ENCODE measurements at regions not wholly inside any gene's neighbourhood (a gene's known extent, or its start where the extent isn't known, plus 50 kb on each side); places are given as distances from the start of the nearest gene placed in this dataset.
"Not testable (repeated sequence)": the region's sequence is repeated elsewhere in the genome, so short reads cannot be mapped to it uniquely, and the experiment has no call there.

DNA sequence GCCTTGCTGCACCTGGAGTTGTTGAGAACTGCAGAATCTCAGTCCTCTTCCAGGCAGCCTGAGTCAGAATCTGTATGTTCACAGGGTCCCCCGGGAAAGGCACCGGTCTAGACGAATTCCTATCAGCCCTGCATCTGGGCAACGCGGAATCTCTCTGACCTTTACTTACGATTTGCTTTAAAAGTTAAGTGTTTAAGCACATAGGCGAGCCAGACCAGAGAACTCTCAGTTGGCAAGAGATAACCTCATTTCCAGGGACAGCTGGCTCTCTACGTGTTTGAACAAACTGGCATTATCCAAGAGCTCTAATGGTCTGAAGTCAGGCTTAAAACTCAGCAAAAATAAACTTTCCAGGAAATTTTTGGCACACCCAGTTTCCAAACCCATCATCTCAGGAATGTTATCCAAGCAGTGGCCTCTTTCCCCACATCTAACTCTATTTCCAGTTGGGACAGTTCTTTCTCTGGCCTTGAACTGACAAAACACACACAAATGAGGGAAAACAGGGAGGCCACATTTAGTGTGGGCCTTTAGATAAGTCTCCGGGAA is 53.4 kb downstream of the HES1 start:
- Mint-ChIP-seq H3K9me3 (peaks cover 0 to 2% of the 10 kb centered on the region in 2 donors), H3K36me3 (ENCODE audit: insufficient read depth in 2 of 2) (no peaks in the 10 kb centered on the region), H3K4me3 (no peak overlapping the region), H3K4me1 (ENCODE audit: low read depth) (peaks cover 13% of the 10 kb centered on the region), H3K27ac (no peak overlapping the region), H3K27me3 (ENCODE audit: low read depth) (no peaks in the 10 kb centered on the region)
- no peak for ATAC-seq (replicated peaks in 1 of 2)
- no peak for DNase-seq

GRCh38 chr3:194191850-194192249 is 55.9 kb downstream of the HES1 start:
- H3K27me3 Mint-ChIP-seq (ENCODE audit: low read depth); H3K4me3 Mint-ChIP-seq; H3K36me3 Mint-ChIP-seq (ENCODE audit: insufficient read depth in 2 of 2); H3K9me3 Mint-ChIP-seq; DNase-seq; H3K27ac Mint-ChIP-seq; ATAC-seq (replicated peaks in 1 of 2): not testable (repeated sequence)
- H3K4me1 Mint-ChIP-seq (ENCODE audit: low read depth): peaks cover 22% of the 10 kb centered on the region

DNA sequence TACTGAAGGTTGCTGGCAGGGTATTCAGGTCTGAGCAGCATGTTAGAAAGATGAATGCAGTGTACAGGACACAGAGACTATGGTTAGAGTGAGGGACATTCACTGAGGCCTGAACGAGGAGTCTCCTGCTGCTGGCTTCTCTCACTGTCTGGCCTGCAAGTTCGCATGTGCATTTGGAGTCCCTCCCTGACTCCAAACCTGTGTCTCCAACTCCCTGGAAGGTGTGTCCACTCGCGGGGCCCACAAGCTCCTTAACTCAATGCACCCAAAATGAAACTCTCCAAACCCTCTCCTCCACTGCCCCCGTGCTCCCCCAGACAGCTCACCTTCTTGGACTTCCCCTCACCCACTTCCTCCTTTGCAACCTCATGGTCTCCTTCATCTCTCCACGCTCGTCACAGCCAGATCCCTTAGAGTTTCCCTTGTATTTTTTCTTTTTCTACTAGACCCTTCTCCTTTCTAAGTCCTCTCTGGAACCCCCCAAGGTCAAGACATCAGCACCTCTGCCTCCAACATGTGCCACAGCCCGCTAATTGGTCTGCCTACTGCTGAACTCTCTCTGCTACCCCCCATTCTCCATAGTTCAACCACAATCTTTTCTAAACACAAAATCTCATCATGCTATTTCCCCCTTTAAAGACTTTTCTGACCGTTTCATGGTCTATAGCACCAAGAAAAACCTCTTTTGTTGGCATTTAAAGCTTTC is 58.3 kb downstream of the HES1 start:
- Mint-ChIP-seq H3K4me3 (peak overlapping the region; percentile 7 to 38), H3K4me1 (ENCODE audit: low read depth) (peaks cover 22% of the 10 kb centered on the region), H3K9me3 (peaks cover 0 to 2% of the 10 kb centered on the region in 2 donors), H3K36me3 (ENCODE audit: insufficient read depth in 2 of 2) (no peaks in the 10 kb centered on the region), H3K27ac (no peak overlapping the region), H3K27me3 (ENCODE audit: low read depth) (peaks cover 8% of the 10 kb centered on the region)
- peak; percentile 68 to 77 for ATAC-seq (replicated peaks in 1 of 2)
- peak; percentile 12 to 23 for DNase-seq

DNA sequence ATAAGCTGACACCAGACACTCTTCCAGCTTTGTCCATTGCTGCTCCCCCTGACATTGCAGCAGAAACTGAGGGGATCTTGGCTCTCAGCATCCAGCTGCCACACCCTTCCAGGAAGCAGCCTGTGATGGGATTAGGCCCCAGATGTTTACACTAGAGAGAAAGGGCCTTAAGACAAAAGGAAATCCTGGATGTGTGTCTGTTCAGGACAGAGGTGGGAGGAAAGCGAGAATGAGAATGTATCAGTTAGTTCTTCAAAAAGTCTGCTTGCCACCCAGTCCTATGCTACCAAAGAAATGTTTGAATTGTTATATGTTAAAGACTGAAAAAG is 58.8 kb downstream of the HES1 start:
- H3K9me3 Mint-ChIP-seq: peaks cover 0 to 2% of the 10 kb centered on the region in 2 donors
- no peak overlapping the region for H3K27ac Mint-ChIP-seq
- no peaks in the 10 kb centered on the region for H3K36me3 Mint-ChIP-seq (ENCODE audit: insufficient read depth in 2 of 2)
- DNase-seq: no peak
- H3K4me3 Mint-ChIP-seq: no peak overlapping the region
- ATAC-seq (replicated peaks in 1 of 2): no peak
- peaks cover 22% of the 10 kb centered on the region for H3K4me1 Mint-ChIP-seq (ENCODE audit: low read depth)
- peaks cover 10% of the 10 kb centered on the region for H3K27me3 Mint-ChIP-seq (ENCODE audit: low read depth)

DNA sequence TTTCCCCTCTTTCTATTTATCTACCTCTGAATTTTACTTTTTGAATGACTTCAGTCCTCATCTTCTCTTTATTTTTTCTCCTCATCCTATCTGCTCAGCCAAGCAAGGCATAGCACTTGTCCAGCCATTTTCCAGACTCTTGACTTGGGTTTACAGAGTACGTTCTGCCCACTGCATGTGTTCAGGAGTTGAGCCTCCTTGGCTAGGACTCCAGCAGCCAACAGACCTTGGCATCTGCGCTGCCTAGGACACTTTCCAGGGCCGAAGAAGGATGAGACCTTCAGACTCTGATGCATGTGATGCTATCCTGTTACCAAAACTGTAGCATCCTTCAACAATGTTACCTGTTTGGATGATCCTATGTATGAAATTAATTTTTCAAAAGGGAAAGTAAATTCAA is 59.7 kb downstream of the HES1 start:
- Mint-ChIP-seq H3K36me3 (ENCODE audit: insufficient read depth in 2 of 2) (no peaks in the 10 kb centered on the region), H3K4me1 (ENCODE audit: low read depth) (peaks cover 25% of the 10 kb centered on the region), H3K27ac (no peak overlapping the region), H3K27me3 (ENCODE audit: low read depth) (peaks cover 19% of the 10 kb centered on the region), H3K9me3 (peaks cover 0 to 2% of the 10 kb centered on the region in 2 donors), H3K4me3 (no peak overlapping the region)
- ATAC-seq (replicated peaks in 1 of 2): no peak
- DNase-seq: no peak

DNA sequence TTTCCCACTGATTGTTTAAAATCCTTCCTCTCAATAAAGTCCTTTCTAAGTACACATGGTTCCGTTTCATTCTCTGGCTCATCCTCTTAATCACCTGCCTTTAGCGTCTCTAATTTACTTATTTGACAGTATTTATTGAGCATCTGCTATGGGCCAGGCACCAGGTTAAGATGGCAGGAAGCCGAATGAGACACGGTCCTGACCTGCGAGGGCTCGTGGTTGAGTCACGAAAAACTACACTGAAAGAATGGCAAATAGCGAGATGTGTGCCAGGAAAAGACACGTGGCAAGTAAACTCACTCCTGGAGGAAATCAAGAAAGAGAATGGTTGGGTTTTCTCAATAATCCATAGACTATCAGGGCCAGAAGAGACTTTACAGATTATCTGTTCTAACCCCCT is 60.9 kb downstream of the HES1 start:
- H3K27me3 Mint-ChIP-seq (ENCODE audit: low read depth): peaks cover 23% of the 10 kb centered on the region
- H3K27ac Mint-ChIP-seq: no peak overlapping the region
- H3K36me3 Mint-ChIP-seq (ENCODE audit: insufficient read depth in 2 of 2): no peaks in the 10 kb centered on the region
- H3K9me3 Mint-ChIP-seq: no peaks in the 10 kb centered on the region
- H3K4me3 Mint-ChIP-seq: no peak overlapping the region
- ATAC-seq (replicated peaks in 1 of 2) (no peak), DNase-seq (no peak)
- peaks cover 34% of the 10 kb centered on the region for H3K4me1 Mint-ChIP-seq (ENCODE audit: low read depth)

GRCh38 chr3:194197396-194197960 is 61.5 kb downstream of the HES1 start:
- DNase-seq (no peak), ATAC-seq (replicated peaks in 1 of 2) (no peak)
- peaks cover 40% of the 10 kb centered on the region for H3K4me1 Mint-ChIP-seq (ENCODE audit: low read depth)
- no peak overlapping the region for H3K4me3 Mint-ChIP-seq
- no peaks in the 10 kb centered on the region for H3K9me3 Mint-ChIP-seq
- peaks cover 23% of the 10 kb centered on the region for H3K27me3 Mint-ChIP-seq (ENCODE audit: low read depth)
- no peaks in the 10 kb centered on the region for H3K36me3 Mint-ChIP-seq (ENCODE audit: insufficient read depth in 2 of 2)
- H3K27ac Mint-ChIP-seq: no peak overlapping the region

GRCh38 chr3:194197981-194198695 is 62.2 kb downstream of the HES1 start:
- H3K4me3 Mint-ChIP-seq: no peak overlapping the region
- no peak for ATAC-seq (replicated peaks in 1 of 2)
- H3K4me1 Mint-ChIP-seq (ENCODE audit: low read depth): peaks cover 44% of the 10 kb centered on the region
- no peaks in the 10 kb centered on the region for H3K36me3 Mint-ChIP-seq (ENCODE audit: insufficient read depth in 2 of 2)
- no peak overlapping the region for H3K27ac Mint-ChIP-seq
- no peaks in the 10 kb centered on the region for H3K9me3 Mint-ChIP-seq
- DNase-seq: no peak
- peaks cover 29% of the 10 kb centered on the region for H3K27me3 Mint-ChIP-seq (ENCODE audit: low read depth)

DNA sequence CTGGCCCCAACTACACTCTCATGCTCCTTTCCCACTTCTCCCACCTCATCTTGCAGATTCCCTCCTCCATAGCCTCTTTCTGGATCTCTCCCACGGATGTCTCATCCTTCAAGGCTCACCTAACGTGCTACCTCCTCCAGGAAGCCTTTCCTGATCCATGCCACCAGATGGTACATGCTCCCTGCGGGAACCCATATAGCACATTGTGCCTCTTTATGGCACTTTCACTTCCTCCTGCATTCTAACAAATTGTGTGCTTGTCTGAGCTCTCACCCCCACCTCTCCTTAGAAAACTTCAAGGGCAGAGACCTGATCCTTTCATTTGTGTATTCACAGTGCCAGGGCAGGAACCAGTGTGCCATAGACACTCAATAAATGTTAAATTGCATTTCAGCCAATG is 63.0 kb downstream of the HES1 start:
- Mint-ChIP-seq H3K4me3 (no peak overlapping the region), H3K9me3 (no peaks in the 10 kb centered on the region), H3K27ac (no peak overlapping the region), H3K27me3 (ENCODE audit: low read depth) (peaks cover 36% of the 10 kb centered on the region), H3K36me3 (ENCODE audit: insufficient read depth in 2 of 2) (no peaks in the 10 kb centered on the region), H3K4me1 (ENCODE audit: low read depth) (peaks cover 43% of the 10 kb centered on the region)
- ATAC-seq (replicated peaks in 1 of 2): no peak
- no peak for DNase-seq

DNA sequence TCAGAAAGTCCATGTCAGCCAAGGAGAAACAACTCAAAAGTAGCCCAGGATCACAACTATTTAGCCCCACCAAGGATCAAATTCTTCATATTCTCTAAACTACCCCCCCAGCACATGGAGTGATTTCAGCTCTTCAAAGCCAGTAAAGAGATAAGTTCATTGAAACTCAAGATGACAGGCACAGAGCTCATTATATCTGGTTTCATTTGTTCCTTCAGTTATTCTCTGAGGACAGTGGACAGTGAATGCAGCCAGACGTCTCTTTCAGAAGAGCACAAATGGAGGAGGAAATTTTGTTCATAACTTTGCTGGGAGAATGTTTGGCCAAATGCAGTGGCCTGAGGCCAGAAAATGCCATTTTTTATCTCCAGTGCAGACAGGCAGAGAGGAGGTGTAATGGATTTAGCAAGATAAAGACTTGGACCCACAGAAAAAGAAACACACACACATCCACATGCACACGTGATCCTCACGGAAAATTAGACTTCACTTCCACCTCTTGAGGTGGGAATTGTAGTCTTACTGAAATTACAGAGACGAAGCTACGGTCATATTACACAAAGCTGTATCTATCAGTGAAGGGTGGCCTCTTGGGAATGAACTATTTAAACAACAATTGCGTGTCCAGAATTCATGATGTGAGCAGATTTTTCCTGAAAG is 64.6 kb downstream of the HES1 start:
- ATAC-seq (replicated peaks in 1 of 2): no peak
- Mint-ChIP-seq H3K4me3 (no peak overlapping the region), H3K36me3 (ENCODE audit: insufficient read depth in 2 of 2) (no peaks in the 10 kb centered on the region), H3K9me3 (no peaks in the 10 kb centered on the region), H3K4me1 (ENCODE audit: low read depth) (peaks cover 44% of the 10 kb centered on the region), H3K27ac (no peak overlapping the region), H3K27me3 (ENCODE audit: low read depth) (peaks cover 47% of the 10 kb centered on the region)
- DNase-seq: no peak

DNA sequence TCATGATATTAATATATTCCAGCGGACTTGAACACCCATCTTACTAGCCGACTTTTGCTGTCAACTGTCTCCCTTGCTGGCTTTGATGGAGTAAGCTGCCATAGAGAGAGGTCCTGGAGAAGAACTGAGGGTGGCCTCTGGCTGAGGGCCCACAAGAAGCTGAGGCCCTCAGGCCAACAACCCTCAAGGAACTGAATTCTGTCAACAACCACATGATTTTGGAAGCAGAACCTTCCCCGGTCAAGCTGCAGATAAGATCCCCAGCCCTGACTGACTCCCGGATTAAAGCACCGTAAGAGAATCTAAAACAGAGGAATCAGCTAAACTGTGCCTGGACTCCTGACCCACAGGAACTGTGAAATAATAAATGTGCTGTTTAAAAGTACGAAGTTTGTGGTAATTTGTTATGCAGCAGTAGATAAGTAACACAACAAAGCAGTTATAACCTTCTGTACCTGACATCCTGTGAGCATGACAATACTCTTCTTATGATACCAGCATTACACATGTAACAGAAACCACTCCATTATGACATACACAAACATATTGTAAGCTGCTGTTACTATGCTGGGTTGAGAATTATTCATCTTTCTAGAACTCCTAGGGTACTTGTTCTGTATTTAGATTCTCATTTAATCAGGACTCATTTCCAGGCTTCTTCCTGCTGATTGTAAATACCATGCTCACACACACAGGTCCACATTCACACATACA is 66.2 kb downstream of the HES1 start:
- peak overlapping the region; percentile 24 to 33 for H3K4me3 Mint-ChIP-seq
- peaks cover 57% of the 10 kb centered on the region for H3K27me3 Mint-ChIP-seq (ENCODE audit: low read depth)
- DNase-seq: no peak
- ATAC-seq (replicated peaks in 1 of 2): peak; percentile 67 to 74
- no peak overlapping the region for H3K27ac Mint-ChIP-seq
- H3K4me1 Mint-ChIP-seq (ENCODE audit: low read depth): peaks cover 51% of the 10 kb centered on the region
- no peaks in the 10 kb centered on the region for H3K36me3 Mint-ChIP-seq (ENCODE audit: insufficient read depth in 2 of 2)
- no peaks in the 10 kb centered on the region for H3K9me3 Mint-ChIP-seq

DNA sequence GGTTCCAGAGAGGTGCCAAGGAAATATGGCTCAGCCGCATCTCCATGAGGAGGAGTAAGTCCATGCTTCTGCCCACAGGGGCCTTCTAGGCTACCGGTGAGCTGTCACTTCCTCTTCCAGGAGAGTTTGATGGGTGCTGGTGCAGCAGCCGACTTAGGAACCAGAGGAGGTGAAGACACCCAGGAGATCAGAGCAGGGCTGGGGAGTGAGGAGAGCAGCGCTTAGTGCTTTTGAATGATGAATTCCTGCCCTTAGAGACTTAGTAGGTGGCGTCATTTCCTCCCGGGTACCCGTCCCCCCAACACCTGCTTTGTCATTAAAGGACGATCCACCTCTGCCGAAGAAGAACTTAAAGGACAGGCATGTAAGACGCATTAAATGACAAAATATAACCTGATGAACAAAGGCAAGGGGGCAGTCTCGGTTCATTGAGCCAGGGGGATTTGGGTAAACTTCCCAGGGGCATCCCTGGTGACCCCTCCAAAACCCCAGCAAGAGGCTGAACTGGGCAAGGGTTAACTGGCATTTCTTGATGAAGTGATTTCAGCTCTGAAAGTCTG is 67.6 kb downstream of the HES1 start:
- H3K4me3 Mint-ChIP-seq: peak overlapping the region; percentile 73 to 83

More for the DNA sequence above, 67.6 kb downstream of the HES1 start:
- H3K4me1 Mint-ChIP-seq (ENCODE audit: low read depth): peaks cover 51% of the 10 kb centered on the region
- H3K27ac Mint-ChIP-seq: no peak overlapping the region
- peaks cover 55% of the 10 kb centered on the region for H3K27me3 Mint-ChIP-seq (ENCODE audit: low read depth)
- no peaks in the 10 kb centered on the region for H3K9me3 Mint-ChIP-seq
- H3K36me3 Mint-ChIP-seq (ENCODE audit: insufficient read depth in 2 of 2): no peaks in the 10 kb centered on the region
- DNase-seq (peak; percentile 27 to 32), ATAC-seq (replicated peaks in 1 of 2) (peak; percentile 76 to 78)

Measured in activated T-cell treated with anti-CD3 and anti-CD28 coated beads, Interleukin-2, amount 50 U/mL, for 72 hours (primary cell).